HFF-Myc (cell line): ENCODE measurements at regions not wholly inside any gene's neighbourhood (a gene's known extent, or its start where the extent isn't known, plus 50 kb on each side); places are given as distances from the start of the nearest gene placed in this dataset.

ENCODE experiments used
- DNase-seq: peaks from one replicate; pipeline ENCODE4 v3.0.0-alpha.2; 2011; ENCODE audit warnings: low read depth; ENCODE audit errors: extremely low read depth
- H3K4me3 ChIP-seq: replicated peaks from 2 replicates; pipeline ENCODE4 v1.5.1; 2011; ENCODE audit warnings: low read depth, mild to moderate bottlenecking, control low read depth, low read length
- TF ChIP-seq, protein P1 (sequence below): IDR thresholded peaks from 2 replicates; pipeline ENCODE4 v1.5.1; 2012; ENCODE audit warnings: mild to moderate bottlenecking, low read depth, low read length, control low read depth; ENCODE audit errors: missing control alignments

DNA sequence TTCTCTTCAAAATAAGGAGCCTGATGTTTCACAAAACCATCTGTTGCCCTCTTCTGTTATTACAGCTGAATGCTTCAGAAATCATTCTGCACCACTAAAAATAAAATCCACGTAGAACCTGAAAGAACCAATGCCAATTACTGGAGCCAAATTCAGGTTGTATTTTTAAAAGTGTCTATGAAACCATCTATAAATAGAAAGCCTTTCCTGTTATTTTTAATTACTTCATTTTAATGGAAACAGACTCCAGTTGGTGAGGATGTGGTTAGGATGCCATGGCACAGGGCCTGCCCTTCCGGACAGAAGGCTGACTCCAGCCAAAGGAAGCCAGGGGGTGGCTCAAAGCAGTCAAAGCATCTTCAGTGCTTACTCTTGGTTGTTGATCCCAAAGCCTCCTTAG lies 119.8 kb downstream of the TENT4A start:
- TF ChIP-seq, protein P1, sequence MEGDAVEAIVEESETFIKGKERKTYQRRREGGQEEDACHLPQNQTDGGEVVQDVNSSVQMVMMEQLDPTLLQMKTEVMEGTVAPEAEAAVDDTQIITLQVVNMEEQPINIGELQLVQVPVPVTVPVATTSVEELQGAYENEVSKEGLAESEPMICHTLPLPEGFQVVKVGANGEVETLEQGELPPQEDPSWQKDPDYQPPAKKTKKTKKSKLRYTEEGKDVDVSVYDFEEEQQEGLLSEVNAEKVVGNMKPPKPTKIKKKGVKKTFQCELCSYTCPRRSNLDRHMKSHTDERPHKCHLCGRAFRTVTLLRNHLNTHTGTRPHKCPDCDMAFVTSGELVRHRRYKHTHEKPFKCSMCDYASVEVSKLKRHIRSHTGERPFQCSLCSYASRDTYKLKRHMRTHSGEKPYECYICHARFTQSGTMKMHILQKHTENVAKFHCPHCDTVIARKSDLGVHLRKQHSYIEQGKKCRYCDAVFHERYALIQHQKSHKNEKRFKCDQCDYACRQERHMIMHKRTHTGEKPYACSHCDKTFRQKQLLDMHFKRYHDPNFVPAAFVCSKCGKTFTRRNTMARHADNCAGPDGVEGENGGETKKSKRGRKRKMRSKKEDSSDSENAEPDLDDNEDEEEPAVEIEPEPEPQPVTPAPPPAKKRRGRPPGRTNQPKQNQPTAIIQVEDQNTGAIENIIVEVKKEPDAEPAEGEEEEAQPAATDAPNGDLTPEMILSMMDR = no peak
- no peak overlapping the region for H3K4me3 ChIP-seq
- DNase-seq = no peak

DNA sequence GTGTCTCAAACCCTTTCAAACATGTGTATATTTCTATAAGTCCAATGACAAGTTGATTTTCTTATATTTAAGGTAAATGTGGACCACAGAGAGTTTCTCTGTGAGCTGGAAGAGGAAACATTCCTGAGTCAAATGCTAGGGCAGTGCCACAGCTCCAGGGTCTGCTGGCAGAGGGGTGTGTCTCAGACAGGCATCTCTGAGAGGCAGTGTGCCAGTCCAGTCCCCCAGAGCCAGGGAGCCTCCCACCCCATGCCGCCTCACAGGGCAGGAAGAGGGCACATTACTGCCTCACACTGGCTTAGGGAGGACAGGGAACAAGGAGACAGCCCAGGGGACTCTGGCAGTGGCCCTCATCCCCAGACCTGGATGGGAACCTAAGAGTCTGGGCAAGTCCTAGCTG lies 120.2 kb downstream of the TENT4A start:
- no peak for DNase-seq
- TF ChIP-seq, protein P1 = no peak
- H3K4me3 ChIP-seq = no peak overlapping the region

DNA sequence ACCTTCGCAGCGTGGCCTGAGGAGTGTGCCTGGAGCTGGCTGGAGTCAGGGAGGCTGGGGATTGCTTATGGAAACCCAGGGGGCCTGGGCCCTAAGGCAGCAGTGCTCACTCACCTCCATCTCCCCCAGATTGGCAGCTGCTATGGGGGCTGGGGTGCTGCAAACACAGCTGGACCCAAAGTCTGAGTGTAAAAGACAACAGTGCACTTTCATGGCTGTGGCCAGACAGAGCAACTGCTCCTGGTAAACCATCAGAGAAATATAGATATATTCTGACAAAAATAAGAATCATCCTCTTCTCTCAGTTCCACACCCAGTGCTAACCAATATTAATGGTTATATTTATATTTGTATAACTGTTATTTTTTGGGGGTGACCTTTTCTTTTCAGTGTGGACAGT lies 123.9 kb downstream of the TENT4A start:
- no peak for DNase-seq
- TF ChIP-seq, protein P1 = no peak
- no peak overlapping the region for H3K4me3 ChIP-seq

DNA sequence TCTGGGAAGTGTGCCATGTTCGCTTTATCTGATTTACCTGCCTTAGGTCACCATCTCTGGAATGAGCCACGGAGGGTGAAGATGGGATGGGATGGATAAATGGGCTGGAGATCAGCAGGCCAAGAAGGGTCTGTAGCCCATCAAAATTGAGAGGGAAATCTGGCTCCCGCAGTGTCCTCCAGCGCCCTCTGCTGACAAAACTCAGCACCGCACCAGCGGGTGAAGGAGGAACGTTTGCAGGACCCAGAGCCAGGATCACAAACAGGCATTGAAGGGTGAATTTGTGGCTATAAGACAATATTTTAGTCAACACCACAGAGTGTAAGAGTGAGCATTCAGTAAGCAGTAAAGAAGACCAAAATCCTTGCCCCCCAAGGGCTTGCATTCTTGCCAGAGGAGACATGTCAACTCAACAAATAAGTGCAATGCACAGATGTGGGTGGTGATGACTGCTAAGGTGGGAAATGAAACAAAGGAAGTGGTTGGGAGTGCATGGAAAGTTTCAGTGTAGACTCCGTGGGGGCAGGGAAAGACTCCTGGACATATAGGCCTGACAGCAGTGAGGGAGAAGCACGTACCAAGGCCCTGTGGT lies 124.4 kb downstream of the TENT4A start:
- H3K4me3 ChIP-seq = no peak overlapping the region
- DNase-seq = no peak
- TF ChIP-seq, protein P1 = peak; percentile 87

DNA sequence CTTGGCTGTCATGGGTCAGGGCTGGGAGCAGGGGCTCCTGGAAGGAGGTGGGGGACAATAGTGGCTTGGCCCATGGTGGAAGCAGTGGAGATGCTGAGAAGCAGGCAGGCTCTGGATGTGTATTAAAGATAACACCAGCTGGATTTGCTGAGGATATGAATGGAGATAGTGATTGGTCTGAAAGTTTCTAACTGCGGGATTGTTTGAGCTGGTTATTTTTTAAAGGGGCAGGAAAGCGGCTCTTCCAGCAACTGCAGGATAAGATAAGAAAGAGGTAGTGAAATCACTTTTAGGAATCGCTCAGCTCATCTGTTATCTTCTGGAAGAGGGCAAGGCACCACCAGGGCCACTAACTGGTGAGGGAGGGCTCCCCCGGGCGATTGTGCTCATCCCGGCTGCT lies 125.5 kb downstream of the TENT4A start:
- DNase-seq = no peak
- TF ChIP-seq, protein P1 = no peak
- no peak overlapping the region for H3K4me3 ChIP-seq

DNA sequence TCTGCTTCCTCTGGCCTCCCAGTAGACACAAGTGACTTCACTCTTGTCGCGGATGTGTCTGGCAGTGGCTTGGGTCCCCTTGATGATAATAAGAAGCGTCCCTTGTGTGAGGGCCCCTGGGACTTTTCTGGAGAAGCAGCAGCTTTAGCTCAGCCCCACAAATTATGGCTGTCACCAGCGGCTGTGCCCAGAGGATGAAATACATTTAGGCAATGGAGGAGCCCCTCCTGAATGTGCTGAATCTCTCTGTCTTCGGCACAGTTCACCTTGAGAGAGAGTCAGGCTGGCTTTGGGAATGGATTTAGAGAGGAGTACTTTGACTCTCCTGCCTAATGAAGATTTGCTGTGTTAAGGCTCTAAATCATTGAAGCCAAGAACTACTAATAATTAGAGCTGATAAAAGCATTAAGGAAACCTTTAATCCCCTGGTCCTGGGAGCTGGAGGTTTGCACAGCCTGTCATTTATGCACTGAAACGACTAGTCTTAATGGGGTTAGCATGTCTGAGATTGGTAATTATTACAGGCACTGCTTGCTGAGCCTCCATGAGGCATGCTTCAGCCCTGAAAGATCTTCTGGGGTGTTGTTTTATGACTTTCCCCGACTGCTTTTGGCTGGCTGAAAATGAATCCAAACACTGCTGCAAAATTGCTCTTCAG lies 127.0 kb downstream of the TENT4A start:
- no peak for DNase-seq
- TF ChIP-seq, protein P1 = no peak
- no peak overlapping the region for H3K4me3 ChIP-seq
